ENCODE measurements at regions not wholly inside any gene's neighbourhood (a gene's known extent, or its start where the extent isn't known, plus 50 kb on each side); places are given as distances from the start of the nearest gene placed in this dataset.

- intact Hi-C loops (cut with micrococcal nuclease): no loop called here
- no peak for ATAC-seq
- no peaks in the 10 kb centered on the region for H3K36me3 Mint-ChIP-seq (ENCODE audit: low read depth)
Observed at GRCh38 chr4:135548711-135549110, 1347.1 kb upstream of the PABPC4L start.

GRCh38 chr4:135545616-135546317 is 1344.2 kb upstream of the PABPC4L start:
- TF ChIP-seq, protein P1, sequence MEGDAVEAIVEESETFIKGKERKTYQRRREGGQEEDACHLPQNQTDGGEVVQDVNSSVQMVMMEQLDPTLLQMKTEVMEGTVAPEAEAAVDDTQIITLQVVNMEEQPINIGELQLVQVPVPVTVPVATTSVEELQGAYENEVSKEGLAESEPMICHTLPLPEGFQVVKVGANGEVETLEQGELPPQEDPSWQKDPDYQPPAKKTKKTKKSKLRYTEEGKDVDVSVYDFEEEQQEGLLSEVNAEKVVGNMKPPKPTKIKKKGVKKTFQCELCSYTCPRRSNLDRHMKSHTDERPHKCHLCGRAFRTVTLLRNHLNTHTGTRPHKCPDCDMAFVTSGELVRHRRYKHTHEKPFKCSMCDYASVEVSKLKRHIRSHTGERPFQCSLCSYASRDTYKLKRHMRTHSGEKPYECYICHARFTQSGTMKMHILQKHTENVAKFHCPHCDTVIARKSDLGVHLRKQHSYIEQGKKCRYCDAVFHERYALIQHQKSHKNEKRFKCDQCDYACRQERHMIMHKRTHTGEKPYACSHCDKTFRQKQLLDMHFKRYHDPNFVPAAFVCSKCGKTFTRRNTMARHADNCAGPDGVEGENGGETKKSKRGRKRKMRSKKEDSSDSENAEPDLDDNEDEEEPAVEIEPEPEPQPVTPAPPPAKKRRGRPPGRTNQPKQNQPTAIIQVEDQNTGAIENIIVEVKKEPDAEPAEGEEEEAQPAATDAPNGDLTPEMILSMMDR (IDR thresholded peaks at IDR 0.05): no peak
- no peak overlapping the region for H3K27ac Mint-ChIP-seq
- no peaks in the 10 kb centered on the region for H3K27me3 Mint-ChIP-seq
- ChIA-PET POLR2A (no interaction called here), CTCF (no interaction called here)
- H3K4me1 Mint-ChIP-seq (ENCODE audit: low read depth): no peaks in the 10 kb centered on the region
- intact Hi-C loops (cut with micrococcal nuclease): no loop called here
- no peaks in the 10 kb centered on the region for H3K9me3 Mint-ChIP-seq
- H3K36me3 Mint-ChIP-seq (ENCODE audit: low read depth): no peaks in the 10 kb centered on the region
- no peak for DNase-seq
- no peak for ATAC-seq
- no peak overlapping the region for H3K4me3 Mint-ChIP-seq

More at GRCh38 chr4:135548711-135549110, 1347.1 kb upstream of the PABPC4L start:
- Mint-ChIP-seq H3K27me3 (no peaks in the 10 kb centered on the region), H3K4me1 (ENCODE audit: low read depth) (no peaks in the 10 kb centered on the region), H3K9me3 (no peaks in the 10 kb centered on the region), H3K27ac (no peak overlapping the region), H3K4me3 (no peak overlapping the region)
- ChIA-PET CTCF (no interaction called here), POLR2A (no interaction called here)
- DNase-seq: no peak
- TF ChIP-seq, protein P1 (IDR thresholded peaks at IDR 0.05): no peak

DNA sequence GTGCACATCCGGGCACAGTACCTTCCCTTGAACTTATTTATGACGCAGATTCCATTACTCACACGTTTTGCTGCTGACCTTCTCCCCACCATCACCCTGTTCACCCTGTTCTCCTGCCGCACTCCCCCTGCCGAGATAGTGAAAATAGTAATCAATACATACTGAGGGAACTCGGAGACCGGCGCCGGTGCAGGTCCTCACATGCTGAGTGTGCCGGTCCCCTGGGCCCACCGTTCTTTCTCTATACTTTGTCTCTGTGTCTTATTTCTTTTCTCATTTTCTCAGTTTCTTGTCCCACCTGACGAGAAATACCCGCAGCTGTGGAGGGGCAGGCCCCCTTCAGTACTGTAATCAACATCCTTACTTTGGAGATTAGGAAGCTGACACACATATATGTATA is 1337.1 kb upstream of the PABPC4L start:
- intact Hi-C loops (cut with micrococcal nuclease): no loop called here
- no peaks in the 10 kb centered on the region for H3K4me1 Mint-ChIP-seq (ENCODE audit: low read depth)
- ATAC-seq (no peak), DNase-seq (no peak)
- H3K9me3 Mint-ChIP-seq: peaks cover 7% of the 10 kb centered on the region
- H3K36me3 Mint-ChIP-seq (ENCODE audit: low read depth): no peaks in the 10 kb centered on the region
- TF ChIP-seq, protein P1 (IDR thresholded peaks at IDR 0.05): no peak
- ChIA-PET CTCF (no interaction called here), POLR2A (no interaction called here)
- H3K4me3 Mint-ChIP-seq: no peak overlapping the region
- H3K27ac Mint-ChIP-seq: no peak overlapping the region
- H3K27me3 Mint-ChIP-seq: no peaks in the 10 kb centered on the region

GRCh38 chr4:135533053-135533452 is 1331.5 kb upstream of the PABPC4L start:
- H3K4me1 Mint-ChIP-seq (ENCODE audit: low read depth): no peaks in the 10 kb centered on the region
- no peak for DNase-seq
- CTCF ChIA-PET: no interaction called here
- H3K36me3 Mint-ChIP-seq (ENCODE audit: low read depth): no peaks in the 10 kb centered on the region
- POLR2A ChIA-PET: no interaction called here
- ATAC-seq: no peak
- peaks cover 6% of the 10 kb centered on the region for H3K9me3 Mint-ChIP-seq
- TF ChIP-seq, protein P1 (IDR thresholded peaks at IDR 0.05): no peak
- no peak overlapping the region for H3K4me3 Mint-ChIP-seq
- no peaks in the 10 kb centered on the region for H3K27me3 Mint-ChIP-seq
- intact Hi-C loops (cut with micrococcal nuclease): no loop called here
- H3K27ac Mint-ChIP-seq: no peak overlapping the region

- POLR2A ChIA-PET: no interaction called here
- H3K4me3 Mint-ChIP-seq: no peak overlapping the region
- ATAC-seq: no peak
- CTCF ChIA-PET: no interaction called here
- peaks cover 6% of the 10 kb centered on the region for H3K9me3 Mint-ChIP-seq
- H3K36me3 Mint-ChIP-seq (ENCODE audit: low read depth): no peaks in the 10 kb centered on the region
- no peaks in the 10 kb centered on the region for H3K4me1 Mint-ChIP-seq (ENCODE audit: low read depth)
- DNase-seq: no peak
- no peak overlapping the region for H3K27ac Mint-ChIP-seq
- intact Hi-C loops (cut with micrococcal nuclease): no loop called here
- TF ChIP-seq, protein P1 (IDR thresholded peaks at IDR 0.05): no peak
- H3K27me3 Mint-ChIP-seq: no peaks in the 10 kb centered on the region
Observed at GRCh38 chr4:135532132-135532531, 1330.5 kb upstream of the PABPC4L start.

All from activated CD8-positive, alpha-beta T cell treated with anti-CD3 and anti-CD28 coated beads for 36 hours (primary cell).